ENCODE measurements at regions not wholly inside any gene's neighbourhood (a gene's known extent, or its start where the extent isn't known, plus 50 kb on each side); places are given as distances from the start of the nearest gene placed in this dataset.

GRCh38 chr20:24100370-24101011 lies 111.9 kb upstream of the GGTLC1 start:
- Mint-ChIP-seq H3K4me3 (no peak overlapping the region), H3K27me3 (peaks cover 33% of the 10 kb centered on the region), H3K36me3 (ENCODE audit: low read depth) (peaks cover 10% of the 10 kb centered on the region), H3K4me1 (peaks cover 10% of the 10 kb centered on the region), H3K27ac (no peak overlapping the region)
- peak in 2 of 3 donors; percentile 17 to 28 for DNase-seq
- peak; percentile 95 for ATAC-seq
- H3K9me3 ChIP-seq (ENCODE audit: control insufficient read depth, low read length, poor library complexity, severe bottlenecking): no peaks in the 10 kb centered on the region

- no peak for DNase-seq
- H3K9me3 ChIP-seq (ENCODE audit: control insufficient read depth, low read length, poor library complexity, severe bottlenecking): no peaks in the 10 kb centered on the region
- no peak overlapping the region for H3K27ac Mint-ChIP-seq
- H3K36me3 Mint-ChIP-seq (ENCODE audit: low read depth): peaks cover 7% of the 10 kb centered on the region
- peaks cover 18% of the 10 kb centered on the region for H3K27me3 Mint-ChIP-seq
- peaks cover 10% of the 10 kb centered on the region for H3K4me1 Mint-ChIP-seq
- no peak overlapping the region for H3K4me3 Mint-ChIP-seq
- ATAC-seq: no peak
Observed at GRCh38 chr20:24098886-24099285, 110.3 kb upstream of the GGTLC1 start.

- peaks cover 9% of the 10 kb centered on the region for H3K4me1 Mint-ChIP-seq
- H3K27me3 Mint-ChIP-seq: peaks cover 11% of the 10 kb centered on the region
Observed at GRCh38 chr20:24097506-24098245, 109.1 kb upstream of the GGTLC1 start.

GRCh38 chr20:24096864-24097450 lies 108.4 kb upstream of the GGTLC1 start:
- H3K27me3 Mint-ChIP-seq: peaks cover 12% of the 10 kb centered on the region
- H3K4me1 Mint-ChIP-seq: peaks cover 5% of the 10 kb centered on the region
- H3K4me3 Mint-ChIP-seq: no peak overlapping the region
- ATAC-seq: no peak
- H3K27ac Mint-ChIP-seq: no peak overlapping the region
- H3K36me3 Mint-ChIP-seq (ENCODE audit: low read depth): peaks cover 7% of the 10 kb centered on the region
- no peak for DNase-seq
- H3K9me3 ChIP-seq (ENCODE audit: control insufficient read depth, low read length, poor library complexity, severe bottlenecking): no peaks in the 10 kb centered on the region

More at GRCh38 chr20:24097506-24098245, 109.1 kb upstream of the GGTLC1 start:
- H3K4me3 Mint-ChIP-seq: no peak overlapping the region
- no peaks in the 10 kb centered on the region for H3K9me3 ChIP-seq (ENCODE audit: control insufficient read depth, low read length, poor library complexity, severe bottlenecking)
- DNase-seq: no peak
- ATAC-seq: no peak
- peaks cover 7% of the 10 kb centered on the region for H3K36me3 Mint-ChIP-seq (ENCODE audit: low read depth)
- no peak overlapping the region for H3K27ac Mint-ChIP-seq

- Mint-ChIP-seq H3K4me3 (no peak overlapping the region), H3K27ac (no peak overlapping the region), H3K4me1 (peaks cover 5% of the 10 kb centered on the region), H3K36me3 (ENCODE audit: low read depth) (peaks cover 7% of the 10 kb centered on the region), H3K27me3 (peaks cover 16% of the 10 kb centered on the region)
- no peaks in the 10 kb centered on the region for H3K9me3 ChIP-seq (ENCODE audit: control insufficient read depth, low read length, poor library complexity, severe bottlenecking)
- DNase-seq: no peak
- ATAC-seq: no peak
Observed at GRCh38 chr20:24096264-24096663, 107.7 kb upstream of the GGTLC1 start.

- DNase-seq: no peak
- Mint-ChIP-seq H3K27ac (no peak overlapping the region), H3K4me3 (no peak overlapping the region), H3K27me3 (peaks cover 16% of the 10 kb centered on the region), H3K36me3 (ENCODE audit: low read depth) (peaks cover 7% of the 10 kb centered on the region), H3K4me1 (peaks cover 4% of the 10 kb centered on the region)
- H3K9me3 ChIP-seq (ENCODE audit: control insufficient read depth, low read length, poor library complexity, severe bottlenecking): no peaks in the 10 kb centered on the region
- no peak for ATAC-seq
Observed at GRCh38 chr20:24095756-24096155, 107.2 kb upstream of the GGTLC1 start.

- no peaks in the 10 kb centered on the region for H3K4me1 Mint-ChIP-seq
- H3K9me3 ChIP-seq (ENCODE audit: control insufficient read depth, low read length, poor library complexity, severe bottlenecking): no peaks in the 10 kb centered on the region
- H3K36me3 Mint-ChIP-seq (ENCODE audit: low read depth): peaks cover 7% of the 10 kb centered on the region
- DNase-seq (no peak), ATAC-seq (no peak)
- H3K27me3 Mint-ChIP-seq: peaks cover 16% of the 10 kb centered on the region
- no peak overlapping the region for H3K4me3 Mint-ChIP-seq
- H3K27ac Mint-ChIP-seq: no peak overlapping the region
Observed at GRCh38 chr20:24095303-24095702, 106.7 kb upstream of the GGTLC1 start.

GRCh38 chr20:24089576-24089975 lies 101.0 kb upstream of the GGTLC1 start:
- no peak overlapping the region for H3K4me3 Mint-ChIP-seq
- H3K27ac Mint-ChIP-seq: no peak overlapping the region
- ATAC-seq (no peak), DNase-seq (no peak)
- no peaks in the 10 kb centered on the region for H3K9me3 ChIP-seq (ENCODE audit: control insufficient read depth, low read length, poor library complexity, severe bottlenecking)
- H3K27me3 Mint-ChIP-seq: peaks cover 9% of the 10 kb centered on the region
- no peaks in the 10 kb centered on the region for H3K36me3 Mint-ChIP-seq (ENCODE audit: low read depth)
- no peaks in the 10 kb centered on the region for H3K4me1 Mint-ChIP-seq

GRCh38 chr20:24086121-24086520 lies 97.5 kb upstream of the GGTLC1 start:
- no peak for ATAC-seq
- no peaks in the 10 kb centered on the region for H3K9me3 ChIP-seq (ENCODE audit: control insufficient read depth, low read length, poor library complexity, severe bottlenecking)

GRCh38 chr20:24084281-24084680 lies 95.7 kb upstream of the GGTLC1 start:
- H3K4me1 Mint-ChIP-seq: no peaks in the 10 kb centered on the region
- no peaks in the 10 kb centered on the region for H3K36me3 Mint-ChIP-seq (ENCODE audit: low read depth)
- no peak overlapping the region for H3K27ac Mint-ChIP-seq

More at GRCh38 chr20:24086121-24086520, 97.5 kb upstream of the GGTLC1 start:
- Mint-ChIP-seq H3K4me3 (no peak overlapping the region), H3K27ac (peak overlapping the region; percentile 19), H3K27me3 (peaks cover 4% of the 10 kb centered on the region), H3K4me1 (no peaks in the 10 kb centered on the region), H3K36me3 (ENCODE audit: low read depth) (no peaks in the 10 kb centered on the region)
- no peak for DNase-seq

GRCh38 chr20:24081077-24081476 lies 92.5 kb upstream of the GGTLC1 start:
- DNase-seq (no peak), ATAC-seq (no peak)
- Mint-ChIP-seq H3K36me3 (ENCODE audit: low read depth) (peaks cover 2% of the 10 kb centered on the region), H3K27me3 (peaks cover 4% of the 10 kb centered on the region), H3K27ac (no peak overlapping the region), H3K4me1 (peaks cover 5% of the 10 kb centered on the region), H3K4me3 (no peak overlapping the region)
- no peaks in the 10 kb centered on the region for H3K9me3 ChIP-seq (ENCODE audit: control insufficient read depth, low read length, poor library complexity, severe bottlenecking)

More at GRCh38 chr20:24084281-24084680, 95.7 kb upstream of the GGTLC1 start:
- H3K4me3 Mint-ChIP-seq: no peak overlapping the region
- DNase-seq: no peak
- H3K27me3 Mint-ChIP-seq: peaks cover 4% of the 10 kb centered on the region
- H3K9me3 ChIP-seq (ENCODE audit: control insufficient read depth, low read length, poor library complexity, severe bottlenecking): no peaks in the 10 kb centered on the region
- no peak for ATAC-seq

GRCh38 chr20:24079661-24080412 lies 91.3 kb upstream of the GGTLC1 start:
- Mint-ChIP-seq H3K4me3 (no peak overlapping the region), H3K27me3 (peaks cover 4% of the 10 kb centered on the region), H3K36me3 (ENCODE audit: low read depth) (peaks cover 2% of the 10 kb centered on the region), H3K4me1 (peaks cover 5% of the 10 kb centered on the region), H3K27ac (no peak overlapping the region)
- H3K9me3 ChIP-seq (ENCODE audit: control insufficient read depth, low read length, poor library complexity, severe bottlenecking): no peaks in the 10 kb centered on the region
- DNase-seq (no peak), ATAC-seq (no peak)

- Mint-ChIP-seq H3K4me3 (no peak overlapping the region), H3K36me3 (ENCODE audit: low read depth) (peaks cover 2% of the 10 kb centered on the region), H3K4me1 (peaks cover 5% of the 10 kb centered on the region), H3K27me3 (peaks cover 2% of the 10 kb centered on the region), H3K27ac (no peak overlapping the region)
- H3K9me3 ChIP-seq (ENCODE audit: control insufficient read depth, low read length, poor library complexity, severe bottlenecking): no peaks in the 10 kb centered on the region
- ATAC-seq (no peak), DNase-seq (no peak)
Observed at GRCh38 chr20:24077145-24077544, 88.6 kb upstream of the GGTLC1 start.

Data from T-helper 17 cell (primary cell).